ENCODE measurements at regions not wholly inside any gene's neighbourhood (a gene's known extent, or its start where the extent isn't known, plus 50 kb on each side); places are given as distances from the start of the nearest gene placed in this dataset.

DNA sequence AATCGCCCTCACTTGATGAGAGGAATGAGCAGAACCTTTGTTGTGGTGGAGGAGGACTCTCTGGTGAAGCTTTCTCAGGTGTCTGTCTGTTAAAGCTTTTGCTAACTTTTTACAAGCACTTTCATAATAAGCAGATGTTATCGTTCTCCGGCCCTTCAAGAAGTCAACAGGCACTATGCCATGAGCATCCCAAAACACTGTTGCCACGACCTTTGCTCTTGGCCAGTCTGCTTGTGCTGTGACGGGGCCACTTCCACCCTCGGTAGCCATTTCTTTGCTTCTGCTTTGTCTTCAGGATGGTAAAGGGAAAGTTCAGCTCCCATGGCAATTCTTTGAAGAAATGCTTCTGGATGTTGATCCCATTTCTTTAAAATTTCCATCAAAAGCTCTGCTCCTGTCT, 93.5 kb upstream of the ANKRD10 start:
- H3K27me3 ChIP-seq (replicated peaks), result no peaks in the 10 kb centered on the region
- no peak overlapping the region for H3K4me3 ChIP-seq (ENCODE audit: low read depth, low read length)
- no peaks in the 10 kb centered on the region for H3K36me3 ChIP-seq (replicated peaks)
- no peak overlapping the region for H3K27ac ChIP-seq
- TF ChIP-seq CTCF (IDR thresholded peaks at IDR 0.05; ENCODE audit: low read depth, low read length, missing control alignments), result no peak
- DNase-seq, result no peak
- in situ Hi-C loops (cut with HindIII; ENCODE audit: low pct_ligation_motif_present, low sequenced_read_pairs), result no loop called here

DNA sequence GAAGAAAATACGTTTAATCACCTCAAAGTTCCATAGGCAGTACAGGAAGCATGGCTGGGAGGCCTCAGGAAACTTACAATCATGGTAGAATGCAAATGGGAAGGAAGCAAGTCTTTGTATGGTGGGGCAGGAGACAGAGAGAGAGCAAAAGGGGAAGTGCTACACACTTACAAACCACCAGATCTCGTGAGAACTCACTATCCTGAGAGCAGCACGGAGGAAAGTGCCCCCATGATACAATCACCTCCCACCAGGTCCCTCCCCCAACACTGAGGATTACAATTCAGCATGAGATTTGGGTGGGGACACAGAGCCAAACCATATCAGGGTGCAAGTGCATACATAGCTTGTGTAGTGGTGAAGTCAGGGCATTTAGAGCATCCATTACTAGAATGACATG, 92.3 kb upstream of the ANKRD10 start:
- peak; percentile 16 for DNase-seq
- Histone ChIP-seq H3K27ac (peak overlapping the region; percentile 96), H3K36me3 (replicated peaks) (no peaks in the 10 kb centered on the region), H3K27me3 (replicated peaks) (no peaks in the 10 kb centered on the region), H3K4me3 (ENCODE audit: low read depth, low read length) (no peak overlapping the region)
- in situ Hi-C loops (cut with HindIII; ENCODE audit: low pct_ligation_motif_present, low sequenced_read_pairs), result no loop called here
- TF ChIP-seq CTCF (IDR thresholded peaks at IDR 0.05; ENCODE audit: low read depth, low read length, missing control alignments), result no peak

DNA sequence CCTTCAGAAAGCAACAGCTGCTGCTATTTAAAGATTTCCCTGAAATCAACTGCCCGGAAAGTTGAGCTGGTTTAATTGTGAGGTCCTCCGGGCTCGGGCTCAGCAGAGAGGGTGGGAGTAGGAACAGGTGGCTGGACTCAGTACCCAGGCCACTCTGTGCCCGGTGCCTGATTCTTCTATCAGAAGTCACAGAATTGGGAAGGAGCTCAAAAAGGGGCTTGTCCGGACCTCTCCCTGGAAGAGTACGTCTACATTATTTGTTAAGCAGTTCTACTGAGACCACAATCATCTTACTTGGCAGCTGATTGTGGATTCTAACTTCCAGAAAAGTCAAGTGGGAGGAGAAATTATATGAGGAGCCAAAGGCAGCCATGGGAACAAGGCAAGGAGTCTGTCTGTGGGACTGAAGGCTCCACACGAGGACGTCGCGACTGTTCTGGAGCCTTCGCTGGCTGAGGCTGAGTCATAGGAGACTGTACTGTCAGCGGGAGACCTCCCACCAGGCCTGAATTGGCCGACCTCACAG, 91.7 kb upstream of the ANKRD10 start:
- H3K27ac ChIP-seq, result peak overlapping the region; percentile 96
- H3K27me3 ChIP-seq (replicated peaks), result no peaks in the 10 kb centered on the region
- in situ Hi-C loops (cut with HindIII; ENCODE audit: low pct_ligation_motif_present, low sequenced_read_pairs), result no loop called here
- no peak for TF ChIP-seq CTCF (IDR thresholded peaks at IDR 0.05; ENCODE audit: low read depth, low read length, missing control alignments)
- no peak overlapping the region for H3K4me3 ChIP-seq (ENCODE audit: low read depth, low read length)
- peak; percentile 96 for DNase-seq
- H3K36me3 ChIP-seq (replicated peaks), result no peaks in the 10 kb centered on the region

DNA sequence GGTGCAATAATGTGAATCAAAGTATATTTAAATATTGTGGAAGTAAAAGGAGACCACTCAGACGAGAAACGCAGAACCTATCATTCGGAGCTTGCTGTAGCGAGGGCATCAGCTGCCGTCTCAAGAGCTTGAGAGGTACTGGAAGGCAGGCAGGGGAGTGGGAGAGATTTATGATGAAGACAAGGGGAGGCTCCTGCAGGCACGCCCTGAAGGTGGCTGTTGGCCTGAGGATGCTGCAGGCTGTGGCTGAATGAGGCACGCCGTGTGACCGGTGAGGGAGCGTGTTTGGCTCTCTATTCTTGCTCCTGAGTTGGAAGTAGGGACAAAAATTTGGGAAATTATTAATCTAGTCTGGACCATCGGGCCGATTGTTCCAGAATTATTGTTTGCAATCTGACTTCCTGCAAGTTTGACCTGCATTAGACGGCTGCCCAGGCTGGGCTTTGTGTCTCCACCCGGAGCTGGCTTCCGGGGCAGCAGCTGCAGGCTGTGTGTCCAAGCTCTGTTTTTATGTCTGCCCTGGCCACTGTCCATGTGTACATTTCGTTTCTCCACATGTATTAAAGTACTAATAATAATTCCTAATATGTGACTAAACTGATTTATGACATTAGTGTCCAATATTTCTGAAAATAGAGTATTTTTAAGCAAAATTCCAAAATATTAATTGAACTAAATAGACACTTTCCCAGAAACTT, 91.1 kb upstream of the ANKRD10 start:
- H3K4me3 ChIP-seq (ENCODE audit: low read depth, low read length), result no peak overlapping the region
- peak overlapping the region; percentile 96 for H3K27ac ChIP-seq
- DNase-seq, result peak; percentile 34
- H3K36me3 ChIP-seq (replicated peaks), result no peaks in the 10 kb centered on the region
- no peak for TF ChIP-seq CTCF (IDR thresholded peaks at IDR 0.05; ENCODE audit: low read depth, low read length, missing control alignments)
- in situ Hi-C loops (cut with HindIII; ENCODE audit: low pct_ligation_motif_present, low sequenced_read_pairs), result no loop called here
- no peaks in the 10 kb centered on the region for H3K27me3 ChIP-seq (replicated peaks)

DNA sequence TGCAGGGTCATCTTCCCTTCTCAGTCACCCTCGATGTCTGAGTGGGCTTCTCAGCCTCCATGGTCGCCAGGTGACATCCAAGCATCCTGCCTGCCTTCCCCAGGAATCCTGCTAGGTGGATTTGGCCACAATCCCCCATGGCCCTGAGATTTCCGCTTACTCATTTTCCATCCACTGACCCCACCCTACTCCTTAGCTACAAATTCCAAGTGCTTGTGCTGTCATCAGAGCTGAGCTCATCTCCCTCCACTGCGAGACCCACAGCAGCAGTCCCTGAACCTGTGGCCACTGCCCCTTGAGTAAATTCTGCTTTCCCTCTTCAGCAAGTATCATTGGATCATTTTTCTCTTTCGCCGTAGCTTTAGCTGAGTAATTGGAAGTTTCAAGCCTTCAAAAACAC, 90.5 kb upstream of the ANKRD10 start:
- H3K27me3 ChIP-seq (replicated peaks), result no peaks in the 10 kb centered on the region
- DNase-seq, result peak; percentile 72
- TF ChIP-seq CTCF (IDR thresholded peaks at IDR 0.05; ENCODE audit: low read depth, low read length, missing control alignments), result no peak
- no peak overlapping the region for H3K4me3 ChIP-seq (ENCODE audit: low read depth, low read length)
- no peaks in the 10 kb centered on the region for H3K36me3 ChIP-seq (replicated peaks)
- in situ Hi-C loops (cut with HindIII; ENCODE audit: low pct_ligation_motif_present, low sequenced_read_pairs), result no loop called here
- peak overlapping the region; percentile 96 for H3K27ac ChIP-seq

- no peaks in the 10 kb centered on the region for H3K27me3 ChIP-seq (replicated peaks)
- no peak for DNase-seq
- TF ChIP-seq CTCF (IDR thresholded peaks at IDR 0.05; ENCODE audit: low read depth, low read length, missing control alignments), result no peak
Observed at GRCh38 chr13:111004444-111004843, 89.6 kb upstream of the ANKRD10 start.

More at GRCh38 chr13:111004444-111004843, 89.6 kb upstream of the ANKRD10 start:
- Histone ChIP-seq H3K36me3 (replicated peaks) (no peaks in the 10 kb centered on the region), H3K27ac (no peak overlapping the region), H3K4me3 (ENCODE audit: low read depth, low read length) (no peak overlapping the region)
- in situ Hi-C loops (cut with HindIII; ENCODE audit: low pct_ligation_motif_present, low sequenced_read_pairs), result no loop called here
